HepG2 (cell line): ENCODE measurements at regions not wholly inside any gene's neighbourhood (a gene's known extent, or its start where the extent isn't known, plus 50 kb on each side); places are given as distances from the start of the nearest gene placed in this dataset.
"Not testable (repeated sequence)": the region's sequence is repeated elsewhere in the genome, so short reads cannot be mapped to it uniquely, and the experiment has no call there.

Experiments
- ATAC-seq: fragments of 200-7000 bp; cut with Tn5 transposase; 3 replicates; pipeline ENCODE4 v1.9.1; 2020; ENCODE audit warnings: mild to moderate bottlenecking, moderate library complexity
- BruUV-seq: library from RNA; stranded (reverse); fragments of 400-500 nt; replicated peaks from 2 replicates; lab custom pipeline; 2021; lab: Mats Ljungman, UMichigan
- CTCF ChIA-PET: fragments of 300-600 bp; formaldehyde crosslinking; extraction: SDS; loops from one replicate; lab custom pipeline; 2021; ENCODE audit warnings: low total read pairs, inconsistent platforms, low intra/inter-chr PET ratio; lab: Yijun Ruan, JAX
- POLR2A ChIA-PET: fragments of 350-600 bp; sonication (Branson Sonifier 250); formaldehyde crosslinking; loops from one replicate; lab custom pipeline; 2020; ENCODE audit warnings: antibody characterized with exemption, inconsistent platforms; lab: Yijun Ruan, JAX
- DNase-seq: peaks from one replicate; pipeline ENCODE4 v3.0.0-alpha.2; 2015; ENCODE audit warnings: low spot score
- FAIRE-seq: peaks from 3 replicates; lab custom pipeline; 2011; peaks lifted over from hg19 to GRCh38; lab: Jason Lieb, UNC
- H2AFZ ChIP-seq: one replicate; pipeline ENCODE4 v1.6.1; 2011; ENCODE audit warnings: low read length, inconsistent platforms
- H3K27ac ChIP-seq: fragments of 300-600 bp; 3 replicates; pipeline ENCODE4 v1.8.0; 2011; ENCODE audit warnings: mixed run types, mild to moderate bottlenecking, mixed read lengths, low read length, inconsistent platforms; ENCODE audit not compliant: insufficient read depth; ENCODE audit errors: extremely low read length
- H3K27me3 ChIP-seq, 2 experiments: fragments of 200-600 bp in 1 of 2; 2 replicates in 1 of 2; 3 replicates in 1 of 2; pipeline versions ENCODE4 v1.6.0 to v1.8.0; 2011; ENCODE audit warnings: low read length in 2 of 2, mild to moderate bottlenecking in 2 of 2, moderate library complexity in 2 of 2, inconsistent platforms in 1 of 2; ENCODE audit not compliant: insufficient read depth in 2 of 2, control insufficient read depth in 1 of 2
- H3K36me3 ChIP-seq, 2 experiments: fragments of 200-600 bp in 1 of 2; replicated peaks in 1 of 2; 2 replicates in 1 of 2; 3 replicates in 1 of 2; pipeline versions ENCODE4 v1.5.1 to v1.8.0; 2011; ENCODE audit warnings: low read length in 2 of 2, inconsistent platforms in 1 of 2; ENCODE audit not compliant: insufficient read depth in 2 of 2, control insufficient read depth in 1 of 2
- H3K4me1 ChIP-seq: 2 replicates; pipeline ENCODE4 v1.5.1; 2012; ENCODE audit warnings: low read length, inconsistent platforms; ENCODE audit not compliant: insufficient read depth
- H3K4me2 ChIP-seq: 2 replicates; pipeline ENCODE4 v1.6.0; 2011; ENCODE audit warnings: low read depth, low read length, inconsistent platforms
- H3K4me3 ChIP-seq, 3 experiments: fragments of 200-600 bp in 1 of 3; sonication (generic), shearing (Covaris generic) in 1 of 3; replicated peaks in 1 of 3; 2 replicates each; pipeline ENCODE4 v1.5.1; 2011 to 2016; ENCODE audit warnings: low read length in 3 of 3, inconsistent platforms in 2 of 3, low read depth in 2 of 3, mild to moderate bottlenecking in 2 of 3, control low read depth in 1 of 3, mixed read lengths in 1 of 3; ENCODE audit not compliant: insufficient read depth in 1 of 3
- H3K79me2 ChIP-seq: one replicate; pipeline ENCODE4 v1.6.1; 2011; ENCODE audit warnings: low read length, inconsistent platforms; ENCODE audit not compliant: insufficient read depth
- H3K9ac ChIP-seq: 2 replicates; pipeline ENCODE4 v1.6.0; 2011; ENCODE audit warnings: mild to moderate bottlenecking, low read depth, low read length, inconsistent platforms; ENCODE audit not compliant: insufficient read depth
- H3K9me3 ChIP-seq: 2 replicates; pipeline ENCODE4 v1.5.1; 2012; ENCODE audit warnings: mild to moderate bottlenecking, low read length
- H4K20me1 ChIP-seq: 2 replicates; pipeline ENCODE4 v1.6.0; 2011; ENCODE audit warnings: inconsistent platforms, mild to moderate bottlenecking, low read length, moderate library complexity; ENCODE audit not compliant: insufficient read depth
- DNMT1 ChIP-seq: sonication (generic); formaldehyde crosslinking; IDR thresholded peaks from 2 replicates; pipeline ENCODE4 v1.5.1; 2020; ENCODE audit warnings: mild to moderate bottlenecking, missing genetic modification reagents
- FLYWCH1 ChIP-seq: sonication (generic); formaldehyde crosslinking; IDR thresholded peaks from 2 replicates; pipeline ENCODE4 v1.8.1; 2023; ENCODE audit warnings: mild to moderate bottlenecking, missing genetic modification reagents
- IRF1 ChIP-seq: sonication (generic); formaldehyde crosslinking; IDR thresholded peaks from 2 replicates; pipeline ENCODE4 v1.4.0; 2020; ENCODE audit warnings: low read depth, mild to moderate bottlenecking, missing genetic modification reagents
- KLF16 ChIP-seq, 2 experiments: sonication (generic) in 1 of 2; formaldehyde crosslinking in 1 of 2; IDR thresholded peaks; 2 replicates each; pipeline versions ENCODE4 v1.6.1 to v1.8.0; 2016 to 2023; ENCODE audit warnings: missing genetic modification reagents in 2 of 2, missing compliant biosample characterization in 1 of 2
- MXD1 ChIP-seq: sonication (generic); formaldehyde crosslinking; IDR thresholded peaks from 2 replicates; pipeline ENCODE4 v1.4.0; 2020; ENCODE audit warnings: mild to moderate bottlenecking, missing genetic modification reagents
- MXD4 ChIP-seq: IDR thresholded peaks from 2 replicates; pipeline ENCODE4 v1.6.1; 2016; ENCODE audit warnings: mild to moderate bottlenecking, missing biosample characterization, missing genetic modification reagents
- ZBTB3 ChIP-seq: sonication (generic); formaldehyde crosslinking; IDR thresholded peaks from 2 replicates; pipeline ENCODE4 v1.4.0; 2020; ENCODE audit warnings: low read depth, mild to moderate bottlenecking, moderate library complexity, missing genetic modification reagents, borderline replicate concordance
- ZNF552 ChIP-seq: sonication (generic); formaldehyde crosslinking; IDR thresholded peaks from 2 replicates; pipeline ENCODE4 v1.9.0; 2022; ENCODE audit warnings: missing genetic modification reagents, mild to moderate bottlenecking, borderline replicate concordance
- WGBS: methylation state at CpG from one replicate; pipeline ENCODE4 v1.1.6; 2017; ENCODE audit warnings: low lambda C conversion rate; 5-methylcytosine and 5-hydroxymethylcytosine counted together
- in situ Hi-C: cut with HindIII; loops from 2 replicates; pipeline ENCODE4 v1.10.0; 2017; ENCODE audit warnings: low pct_unique_long_range_greater_than_20kb; ENCODE audit not compliant: extremely low pct_ligation_motif_present
- intact Hi-C: fragments of 100-400 bp; cut with micrococcal nuclease; formaldehyde crosslinking; loops from one replicate; pipeline ENCODE4 v1.10.0; 2022; ENCODE audit not compliant: unreplicated experiment

GRCh38 chr12:20115371-20115770, 253.0 kb upstream of the PDE3A start:
- ATAC-seq, POLR2A ChIA-PET, H3K27ac ChIP-seq, H3K36me3 ChIP-seq, H4K20me1 ChIP-seq, H3K9me3 ChIP-seq, H3K79me2 ChIP-seq, H3K4me3 ChIP-seq, DNase-seq, H3K27me3 ChIP-seq, H3K9ac ChIP-seq, H3K4me1 ChIP-seq, H2AFZ ChIP-seq, CTCF ChIA-PET, in situ Hi-C loops, intact Hi-C loops, H3K4me2 ChIP-seq, FAIRE-seq, BruUV-seq: not testable (repeated sequence)
- WGBS = 78% methylated on average over 7 of the region's 25 CpGs

GRCh38 chr12:20119596-20120402, 248.5 kb upstream of the PDE3A start:
- FAIRE-seq (no peak), ATAC-seq (no peak), DNase-seq (no peak)
- Histone ChIP-seq H2AFZ (no peak overlapping the region), H3K9ac (no peak overlapping the region), H3K4me3 (no peak overlapping the region), H3K4me1 (no peaks in the 10 kb centered on the region), H4K20me1 (no peaks in the 10 kb centered on the region), H3K27ac (no peak overlapping the region), H3K27me3 (no peaks in the 10 kb centered on the region), H3K79me2 (no peaks in the 10 kb centered on the region), H3K4me2 (no peak overlapping the region), H3K9me3 (no peaks in the 10 kb centered on the region), H3K36me3 (no peaks in the 10 kb centered on the region)
- BruUV-seq = no TSS peak
- no peak for TF ChIP-seq MXD1 (CRISPR knock-in tag)
- TF ChIP-seq ZNF552 (CRISPR knock-in tag) = no peak
- TF ChIP-seq ZBTB3 (CRISPR knock-in tag) = no peak
- TF ChIP-seq MXD4 (CRISPR knock-in tag) = no peak
- TF ChIP-seq DNMT1 (CRISPR knock-in tag) = no peak
- TF ChIP-seq KLF16 (CRISPR knock-in tag; IDR thresholded peaks at IDR 0.05) = no peak
- TF ChIP-seq FLYWCH1 (CRISPR knock-in tag) = no peak
- no peak for TF ChIP-seq IRF1 (CRISPR knock-in tag)
- in situ Hi-C loops = no loop called here
- ChIA-PET CTCF (no interaction called here), POLR2A (no interaction called here)
- intact Hi-C loops = no loop called here
- 14% methylated on average over 11 of the region's 11 CpGs for WGBS
